ENCODE measurements at regions not wholly inside any gene's neighbourhood (a gene's known extent, or its start where the extent isn't known, plus 50 kb on each side); places are given as distances from the start of the nearest gene placed in this dataset.

DNA sequence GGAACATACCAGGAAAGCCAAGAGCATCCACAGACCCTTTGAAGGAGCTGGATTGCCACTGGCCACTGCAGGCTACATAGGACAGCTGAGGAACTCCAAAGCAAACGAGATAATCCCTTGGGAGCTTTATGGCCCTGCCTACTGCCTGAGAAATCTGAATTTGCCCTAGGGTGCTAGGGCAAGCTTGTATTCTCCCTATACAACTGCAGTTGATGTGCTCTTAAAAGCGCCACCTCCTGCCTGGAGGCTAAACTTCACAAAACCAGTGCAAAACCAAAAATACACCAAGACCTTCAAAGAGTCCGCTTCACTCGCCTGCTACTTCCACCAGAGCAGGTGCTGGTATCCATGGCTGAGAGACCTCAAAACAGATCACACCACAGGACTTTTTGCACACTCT lies 99.6 kb upstream of the KRR1 start:
- TF ChIP-seq RAD21 (IDR thresholded peaks at IDR 0.05; ENCODE audit: low read length) = no peak
- no peak for TF ChIP-seq CTCF (IDR thresholded peaks at IDR 0.05)
- TF ChIP-seq JUND (IDR thresholded peaks at IDR 0.05) = no peak
- TF ChIP-seq TEAD4 (IDR thresholded peaks at IDR 0.05; ENCODE audit: borderline replicate concordance, insufficient read depth) = no peak
- no peak for TF ChIP-seq TAF1 (IDR thresholded peaks at IDR 0.05; ENCODE audit: borderline replicate concordance, low read depth, low read length)
- TF ChIP-seq FOXM1 (IDR thresholded peaks at IDR 0.05; ENCODE audit: low read depth) = no peak
- no peak for TF ChIP-seq SIN3A (IDR thresholded peaks at IDR 0.05; ENCODE audit: borderline replicate concordance, low read depth, low read length)
- no peak for TF ChIP-seq SMC3 (IDR thresholded peaks at IDR 0.05; ENCODE audit: low read depth, low read length)
- TF ChIP-seq POLR2AphosphoS5 (IDR thresholded peaks at IDR 0.05; ENCODE audit: low read depth, low read length) = no peak
- no peak for TF ChIP-seq REST (IDR thresholded peaks at IDR 0.05; ENCODE audit: low read depth, low read length)
- TF ChIP-seq USF1 (IDR thresholded peaks at IDR 0.05; ENCODE audit: borderline replicate concordance, low read depth) = no peak
